ENCODE measurements at regions not wholly inside any gene's neighbourhood (a gene's known extent, or its start where the extent isn't known, plus 50 kb on each side); places are given as distances from the start of the nearest gene placed in this dataset.

- no peak for DNase-seq
- Histone ChIP-seq H3K4me3 (no peak overlapping the region), H3K27me3 (ENCODE audit: low read depth) (no peaks in the 10 kb centered on the region), H3K27ac (replicated peaks) (no peak overlapping the region), H3K4me1 (peaks cover 17% of the 10 kb centered on the region), H3K9me3 (replicated peaks) (no peaks in the 10 kb centered on the region), H3K36me3 (no peaks in the 10 kb centered on the region)
- intact Hi-C loops (cut with micrococcal nuclease), result no loop called here
- TF ChIP-seq, protein P1, sequence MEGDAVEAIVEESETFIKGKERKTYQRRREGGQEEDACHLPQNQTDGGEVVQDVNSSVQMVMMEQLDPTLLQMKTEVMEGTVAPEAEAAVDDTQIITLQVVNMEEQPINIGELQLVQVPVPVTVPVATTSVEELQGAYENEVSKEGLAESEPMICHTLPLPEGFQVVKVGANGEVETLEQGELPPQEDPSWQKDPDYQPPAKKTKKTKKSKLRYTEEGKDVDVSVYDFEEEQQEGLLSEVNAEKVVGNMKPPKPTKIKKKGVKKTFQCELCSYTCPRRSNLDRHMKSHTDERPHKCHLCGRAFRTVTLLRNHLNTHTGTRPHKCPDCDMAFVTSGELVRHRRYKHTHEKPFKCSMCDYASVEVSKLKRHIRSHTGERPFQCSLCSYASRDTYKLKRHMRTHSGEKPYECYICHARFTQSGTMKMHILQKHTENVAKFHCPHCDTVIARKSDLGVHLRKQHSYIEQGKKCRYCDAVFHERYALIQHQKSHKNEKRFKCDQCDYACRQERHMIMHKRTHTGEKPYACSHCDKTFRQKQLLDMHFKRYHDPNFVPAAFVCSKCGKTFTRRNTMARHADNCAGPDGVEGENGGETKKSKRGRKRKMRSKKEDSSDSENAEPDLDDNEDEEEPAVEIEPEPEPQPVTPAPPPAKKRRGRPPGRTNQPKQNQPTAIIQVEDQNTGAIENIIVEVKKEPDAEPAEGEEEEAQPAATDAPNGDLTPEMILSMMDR (IDR thresholded peaks at IDR 0.05; ENCODE audit: borderline replicate concordance), result no peak
Observed at GRCh38 chr12:19965196-19966038, 402.9 kb upstream of the PDE3A start.

- Histone ChIP-seq H3K9me3 (replicated peaks) (no peaks in the 10 kb centered on the region), H3K27me3 (ENCODE audit: low read depth) (no peaks in the 10 kb centered on the region), H3K36me3 (no peaks in the 10 kb centered on the region), H3K27ac (replicated peaks) (no peak overlapping the region), H3K4me1 (peaks cover 23% of the 10 kb centered on the region), H3K4me3 (no peak overlapping the region)
- intact Hi-C loops (cut with micrococcal nuclease), result no loop called here
- no peak for DNase-seq
- TF ChIP-seq, protein P1 (IDR thresholded peaks at IDR 0.05; ENCODE audit: borderline replicate concordance), result no peak
Observed at GRCh38 chr12:19967001-19967400, 401.3 kb upstream of the PDE3A start.

GRCh38 chr12:19967431-19967830, 400.9 kb upstream of the PDE3A start:
- no peak overlapping the region for H3K27ac ChIP-seq (replicated peaks)
- TF ChIP-seq, protein P1 (IDR thresholded peaks at IDR 0.05; ENCODE audit: borderline replicate concordance), result no peak
- no peaks in the 10 kb centered on the region for H3K36me3 ChIP-seq
- DNase-seq, result no peak
- no peaks in the 10 kb centered on the region for H3K27me3 ChIP-seq (ENCODE audit: low read depth)
- intact Hi-C loops (cut with micrococcal nuclease), result no loop called here
- H3K4me3 ChIP-seq, result no peak overlapping the region
- no peaks in the 10 kb centered on the region for H3K9me3 ChIP-seq (replicated peaks)
- H3K4me1 ChIP-seq, result peaks cover 22% of the 10 kb centered on the region

GRCh38 chr12:19970116-19970515, 398.2 kb upstream of the PDE3A start:
- H3K9me3 ChIP-seq (replicated peaks), result no peaks in the 10 kb centered on the region
- H3K27ac ChIP-seq (replicated peaks), result no peak overlapping the region
- intact Hi-C loops (cut with micrococcal nuclease), result no loop called here
- H3K4me3 ChIP-seq, result no peak overlapping the region
- H3K4me1 ChIP-seq, result peaks cover 16% of the 10 kb centered on the region
- DNase-seq, result no peak
- TF ChIP-seq, protein P1 (IDR thresholded peaks at IDR 0.05; ENCODE audit: borderline replicate concordance), result no peak
- H3K36me3 ChIP-seq, result no peaks in the 10 kb centered on the region
- no peaks in the 10 kb centered on the region for H3K27me3 ChIP-seq (ENCODE audit: low read depth)

DNA sequence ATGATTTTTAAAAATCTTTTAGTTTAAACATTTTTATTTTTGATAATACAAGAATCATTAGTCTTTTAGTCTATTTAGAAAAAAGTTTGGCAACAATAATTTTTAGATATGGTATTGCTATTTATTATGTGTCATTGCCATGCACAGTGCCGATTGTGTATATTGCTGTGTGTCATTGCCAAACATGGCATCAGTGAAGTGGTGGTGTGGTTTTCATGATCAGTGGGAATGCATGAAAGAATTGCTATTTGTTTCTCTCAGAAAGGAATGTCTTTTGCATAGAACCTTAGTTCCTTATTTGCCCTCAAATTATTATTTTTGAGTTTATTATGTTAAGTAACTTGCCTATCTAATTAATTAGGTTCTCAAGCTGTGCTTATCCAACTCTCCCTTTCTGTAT, 397.5 kb upstream of the PDE3A start:
- H3K4me3 ChIP-seq, result no peak overlapping the region
- TF ChIP-seq, protein P1 (IDR thresholded peaks at IDR 0.05; ENCODE audit: borderline replicate concordance), result no peak
- no peaks in the 10 kb centered on the region for H3K9me3 ChIP-seq (replicated peaks)
- no peak for DNase-seq
- H3K36me3 ChIP-seq, result no peaks in the 10 kb centered on the region
- no peaks in the 10 kb centered on the region for H3K27me3 ChIP-seq (ENCODE audit: low read depth)
- intact Hi-C loops (cut with micrococcal nuclease), result no loop called here
- H3K4me1 ChIP-seq, result peaks cover 16% of the 10 kb centered on the region
- no peak overlapping the region for H3K27ac ChIP-seq (replicated peaks)

All from left ventricle myocardium inferior (tissue), 1 donor.